ENCODE measurements at regions not wholly inside any gene's neighbourhood (a gene's known extent, or its start where the extent isn't known, plus 50 kb on each side); places are given as distances from the start of the nearest gene placed in this dataset.

- no peaks in the 10 kb centered on the region for H3K9me3 ChIP-seq (replicated peaks; ENCODE audit: control insufficient read depth, insufficient read depth, low read length)
- ChIA-PET CTCF (interaction anchor here (0.7 to 5.0 kb wide), 11 partner anchors 10 to 292 kb away, joined by 3 to 85 read pairs (median 4); a partner anchor contains a TSS), RAD21 (ENCODE audit: unreplicated experiment) (interaction anchor here (3.4 kb wide), 1 partner anchor 268 kb away, joined by 31 read pairs; no protein-coding TSS in a partner anchor), POLR2A (no interaction called here), SMC1A (ENCODE audit: uncharacterized antibody, unreplicated experiment) (interaction anchor here (0.8 to 1.9 kb wide), 3 partner anchors 26 to 269 kb away, joined by 3 to 20 read pairs (median 3); no protein-coding TSS in a partner anchor)
- H3K36me3 ChIP-seq (ENCODE audit: control insufficient read depth in 2 of 2, insufficient read depth in 2 of 2, low read length in 1 of 2): no peaks in the 10 kb centered on the region
- H3K4me2 ChIP-seq (ENCODE audit: control insufficient read depth, insufficient read depth): no peak overlapping the region
- H3K27ac ChIP-seq (ENCODE audit: control insufficient read depth, insufficient read depth): no peak overlapping the region
- BruUV-seq (replicated peaks): no TSS peak
- intact Hi-C loops (cut with micrococcal nuclease; ENCODE audit: unreplicated experiment): no loop called here
- H4K20me1 ChIP-seq (ENCODE audit: control insufficient read depth, insufficient read depth): no peaks in the 10 kb centered on the region
- 65% methylated on average over 8 of the region's 8 CpGs for WGBS (ENCODE audit: insufficient coverage, insufficient replicate concordance, low lambda C conversion rate, missing lambda C conversion rate)
- H3K9ac ChIP-seq (ENCODE audit: control insufficient read depth, insufficient read depth, low read length): no peak overlapping the region
- H2AFZ ChIP-seq (ENCODE audit: control insufficient read depth, low read depth, low read length): no peak overlapping the region
- in situ Hi-C loops (cut with MboI): no loop called here
- FAIRE-seq (no peak), ATAC-seq (no peak), DNase-seq (ENCODE audit: low read depth, low spot score) (no peak)
- no peak overlapping the region for H3K4me3 ChIP-seq
- no peak for TF ChIP-seq NFIC (IDR thresholded peaks at IDR 0.05; ENCODE audit: low read depth, low read length)
- no peak for TF ChIP-seq PML (IDR thresholded peaks at IDR 0.05; ENCODE audit: low read length)
- TF ChIP-seq CBFB (IDR thresholded peaks at IDR 0.05; ENCODE audit: low read depth): no peak
- TF ChIP-seq RFX5 (IDR thresholded peaks at IDR 0.05; ENCODE audit: low read depth, low read length): no peak
- TF ChIP-seq MYC (IDR thresholded peaks at IDR 0.05; ENCODE audit: insufficient read depth, insufficient read length, insufficient replicate concordance, low read length, severe bottlenecking): no peak
- TF ChIP-seq KLF5 (IDR thresholded peaks at IDR 0.05; ENCODE audit: partially characterized antibody): no peak
- no peak for TF ChIP-seq CREM (IDR thresholded peaks at IDR 0.05; ENCODE audit: low read depth)
- TF ChIP-seq ZZZ3 (IDR thresholded peaks at IDR 0.05; ENCODE audit: control insufficient read depth, insufficient read length, low read depth): no peak
- no peak for TF ChIP-seq ZNF207 (IDR thresholded peaks at IDR 0.05; ENCODE audit: borderline replicate concordance)
- TF ChIP-seq YY1 (IDR thresholded peaks at IDR 0.05; ENCODE audit: low read depth, low read length): no peak
- no peaks in the 10 kb centered on the region; a peak in 2 of 4 replicates for H3K27me3 ChIP-seq (replicated peaks in 1 of 2; ENCODE audit: control insufficient read depth in 2 of 2, insufficient read depth in 2 of 2, low read length in 1 of 2)
- peaks cover 8% of the 10 kb centered on the region; the same call in 1 of the 2 replicates for H3K4me1 ChIP-seq (ENCODE audit: control insufficient read depth, insufficient read depth, low read length)
- H3K79me2 ChIP-seq (ENCODE audit: control insufficient read depth, insufficient read depth, low read length): no peaks in the 10 kb centered on the region
Observed at GRCh38 chr14:100652744-100653143, 65.5 kb upstream of the BEGAIN start.
